ENCODE measurements at regions not wholly inside any gene's neighbourhood (a gene's known extent, or its start where the extent isn't known, plus 50 kb on each side); places are given as distances from the start of the nearest gene placed in this dataset.

DNA sequence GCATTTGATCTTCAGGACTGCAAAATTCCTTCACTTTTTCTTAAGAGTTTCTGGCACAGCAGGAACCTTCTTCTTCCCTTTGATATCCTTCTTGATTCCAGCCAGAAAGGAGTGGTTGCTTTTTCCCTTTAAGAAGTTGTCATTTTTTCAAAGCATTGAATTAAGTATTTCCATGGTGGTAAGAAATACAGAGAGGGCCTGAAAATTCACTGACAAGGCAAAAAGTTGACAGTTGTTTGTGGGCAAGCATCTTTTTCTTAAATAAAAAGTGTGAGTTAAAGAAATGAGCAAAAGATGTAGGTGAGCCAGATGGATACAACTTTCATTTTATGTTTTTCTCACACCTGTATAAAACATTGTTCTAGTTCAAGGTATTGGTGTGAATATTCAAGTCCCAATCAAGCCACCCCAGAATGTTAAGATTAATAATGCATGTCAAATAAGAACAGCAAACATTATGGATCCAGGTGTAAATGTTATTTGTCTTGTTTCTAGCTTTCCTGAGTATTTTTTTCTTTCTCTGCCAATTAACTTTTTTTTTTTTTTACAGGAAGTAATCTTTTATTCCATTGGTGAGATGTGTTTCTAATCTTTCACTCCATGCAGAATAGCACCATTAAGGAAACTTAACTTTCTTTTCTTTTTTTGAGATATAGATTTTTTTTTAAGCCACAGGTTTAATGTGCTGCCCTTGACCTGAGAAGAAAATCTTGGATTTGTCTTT is 334.3 kb upstream of the SEMA3A start:
- H3K27ac ChIP-seq = no peak overlapping the region
- H3K27me3 ChIP-seq = no peaks in the 10 kb centered on the region
- H3K4me1 ChIP-seq = no peaks in the 10 kb centered on the region
- TF ChIP-seq, protein P1, sequence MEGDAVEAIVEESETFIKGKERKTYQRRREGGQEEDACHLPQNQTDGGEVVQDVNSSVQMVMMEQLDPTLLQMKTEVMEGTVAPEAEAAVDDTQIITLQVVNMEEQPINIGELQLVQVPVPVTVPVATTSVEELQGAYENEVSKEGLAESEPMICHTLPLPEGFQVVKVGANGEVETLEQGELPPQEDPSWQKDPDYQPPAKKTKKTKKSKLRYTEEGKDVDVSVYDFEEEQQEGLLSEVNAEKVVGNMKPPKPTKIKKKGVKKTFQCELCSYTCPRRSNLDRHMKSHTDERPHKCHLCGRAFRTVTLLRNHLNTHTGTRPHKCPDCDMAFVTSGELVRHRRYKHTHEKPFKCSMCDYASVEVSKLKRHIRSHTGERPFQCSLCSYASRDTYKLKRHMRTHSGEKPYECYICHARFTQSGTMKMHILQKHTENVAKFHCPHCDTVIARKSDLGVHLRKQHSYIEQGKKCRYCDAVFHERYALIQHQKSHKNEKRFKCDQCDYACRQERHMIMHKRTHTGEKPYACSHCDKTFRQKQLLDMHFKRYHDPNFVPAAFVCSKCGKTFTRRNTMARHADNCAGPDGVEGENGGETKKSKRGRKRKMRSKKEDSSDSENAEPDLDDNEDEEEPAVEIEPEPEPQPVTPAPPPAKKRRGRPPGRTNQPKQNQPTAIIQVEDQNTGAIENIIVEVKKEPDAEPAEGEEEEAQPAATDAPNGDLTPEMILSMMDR (IDR thresholded peaks at IDR 0.05) = no peak
- no peak for TF ChIP-seq POLR2A (IDR thresholded peaks at IDR 0.05)
- no peak overlapping the region for H3K4me3 ChIP-seq (replicated peaks in 1 of 3)
- intact Hi-C loops (cut with DNase I) = no loop called here
- no peak for DNase-seq
- no peaks in the 10 kb centered on the region for H3K9me3 ChIP-seq
- H3K36me3 ChIP-seq = no peaks in the 10 kb centered on the region

DNA sequence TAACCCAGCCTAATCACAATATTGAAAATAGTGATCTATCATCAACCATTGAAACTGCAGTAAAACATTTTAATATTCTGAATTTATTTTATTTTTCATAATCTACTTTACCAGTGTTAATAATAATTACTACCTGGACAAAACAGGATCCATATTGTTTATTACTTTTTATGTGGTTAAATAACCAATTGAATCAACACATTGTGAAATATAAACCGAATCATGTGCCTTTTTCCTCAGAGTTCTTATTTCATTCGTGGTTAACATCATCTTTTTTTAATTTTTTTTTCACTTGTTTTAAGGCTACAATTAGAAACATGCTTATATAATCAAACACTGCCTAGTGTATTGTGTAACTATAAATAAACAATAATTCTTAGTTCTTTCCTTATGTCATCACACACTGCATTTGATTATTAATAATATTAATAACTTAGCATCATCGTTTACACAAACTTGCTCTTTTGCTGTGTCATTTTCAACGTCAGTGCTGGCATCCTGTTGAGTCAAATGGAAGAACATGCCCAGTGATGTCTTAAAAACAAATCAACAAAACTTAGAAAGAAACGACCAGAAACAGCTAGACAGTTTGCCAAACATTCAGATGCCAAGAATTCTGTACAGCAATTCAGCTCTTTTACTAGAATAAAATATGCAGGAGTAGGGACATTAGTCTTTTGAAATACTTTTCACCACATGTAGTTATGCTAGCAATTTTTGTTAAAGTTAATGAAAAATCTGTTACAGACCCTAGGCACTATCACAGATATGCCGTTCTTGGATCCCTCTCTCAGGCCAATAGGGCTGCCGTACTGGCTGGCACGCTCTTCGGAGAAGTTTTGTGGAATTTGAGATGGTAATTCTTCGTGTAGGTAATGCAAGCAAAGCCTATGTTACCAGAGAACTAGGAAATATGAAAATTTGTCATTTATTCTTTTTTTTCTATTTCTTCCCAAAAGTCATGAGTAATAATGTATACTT is 330.4 kb upstream of the SEMA3A start:
- no peaks in the 10 kb centered on the region for H3K9me3 ChIP-seq
- 74% methylated on average over 10 of the region's 10 CpGs for WGBS, 2 donors
- no peaks in the 10 kb centered on the region for H3K4me1 ChIP-seq
- H3K27me3 ChIP-seq = no peaks in the 10 kb centered on the region
- H3K4me3 ChIP-seq (replicated peaks in 1 of 3) = no peak overlapping the region
- no peak overlapping the region for H3K27ac ChIP-seq
- intact Hi-C loops (cut with DNase I) = no loop called here
- DNase-seq = no peak
- no peak for TF ChIP-seq POLR2A (IDR thresholded peaks at IDR 0.05)
- no peaks in the 10 kb centered on the region for H3K36me3 ChIP-seq

DNA sequence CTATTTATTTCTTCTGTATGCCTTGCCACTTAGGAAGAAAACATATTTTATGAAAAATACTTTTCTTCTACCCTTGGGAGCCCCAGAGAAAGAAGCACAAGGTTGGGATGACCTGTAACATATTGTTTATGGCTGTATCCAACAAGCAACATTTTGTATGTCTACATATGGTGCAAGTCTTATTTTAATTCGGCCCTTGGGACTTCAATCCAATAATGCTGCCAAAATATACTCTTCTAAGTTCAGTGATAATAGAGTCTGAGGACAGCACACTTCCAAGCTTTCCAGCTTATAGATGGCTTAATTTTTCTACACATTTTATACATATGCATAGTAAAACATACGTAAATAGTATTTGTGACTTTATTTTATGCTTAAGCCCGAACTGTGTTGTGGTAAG is 318.5 kb upstream of the SEMA3A start:
- no peaks in the 10 kb centered on the region for H3K36me3 ChIP-seq
- intact Hi-C loops (cut with DNase I) = no loop called here
- DNase-seq = no peak
- no peak overlapping the region for H3K27ac ChIP-seq
- WGBS, 2 donors = 82 to 85% methylated on average over 3 of the region's 3 CpGs
- H3K4me1 ChIP-seq = no peaks in the 10 kb centered on the region
- H3K4me3 ChIP-seq (replicated peaks in 1 of 3) = no peak overlapping the region
- TF ChIP-seq, protein P1 (IDR thresholded peaks at IDR 0.05) = no peak
- no peak for TF ChIP-seq POLR2A (IDR thresholded peaks at IDR 0.05)
- no peaks in the 10 kb centered on the region for H3K9me3 ChIP-seq
- H3K27me3 ChIP-seq = no peaks in the 10 kb centered on the region

DNA sequence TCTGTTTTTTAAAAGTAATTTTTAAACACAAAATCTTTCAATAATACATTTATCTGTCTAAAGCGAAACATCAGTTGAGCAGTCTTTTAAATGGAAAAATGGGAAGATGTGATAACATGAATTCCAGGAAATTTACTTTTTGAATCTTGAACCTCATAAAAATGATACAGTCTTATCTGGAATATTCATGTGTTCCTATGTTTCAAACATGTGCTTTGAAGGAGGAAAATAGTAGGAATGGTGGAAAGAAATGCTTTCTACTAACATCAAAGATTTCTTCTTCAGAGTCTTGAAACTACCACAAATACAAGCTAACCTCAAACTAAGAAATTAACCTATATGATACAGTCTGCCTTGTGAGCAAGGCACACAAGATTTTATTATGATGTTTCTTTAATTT is 317.5 kb upstream of the SEMA3A start:
- H3K4me3 ChIP-seq (replicated peaks in 1 of 3) = no peak overlapping the region
- no peak for DNase-seq
- intact Hi-C loops (cut with DNase I) = no loop called here
- no peaks in the 10 kb centered on the region for H3K36me3 ChIP-seq
- H3K27me3 ChIP-seq = no peaks in the 10 kb centered on the region
- no peak for TF ChIP-seq POLR2A (IDR thresholded peaks at IDR 0.05)
- TF ChIP-seq, protein P1 (IDR thresholded peaks at IDR 0.05) = no peak
- H3K27ac ChIP-seq = no peak overlapping the region
- 96 to 99% methylated on average over 1 of the region's 1 CpG for WGBS, 2 donors
- no peaks in the 10 kb centered on the region for H3K9me3 ChIP-seq
- H3K4me1 ChIP-seq = no peaks in the 10 kb centered on the region

DNA sequence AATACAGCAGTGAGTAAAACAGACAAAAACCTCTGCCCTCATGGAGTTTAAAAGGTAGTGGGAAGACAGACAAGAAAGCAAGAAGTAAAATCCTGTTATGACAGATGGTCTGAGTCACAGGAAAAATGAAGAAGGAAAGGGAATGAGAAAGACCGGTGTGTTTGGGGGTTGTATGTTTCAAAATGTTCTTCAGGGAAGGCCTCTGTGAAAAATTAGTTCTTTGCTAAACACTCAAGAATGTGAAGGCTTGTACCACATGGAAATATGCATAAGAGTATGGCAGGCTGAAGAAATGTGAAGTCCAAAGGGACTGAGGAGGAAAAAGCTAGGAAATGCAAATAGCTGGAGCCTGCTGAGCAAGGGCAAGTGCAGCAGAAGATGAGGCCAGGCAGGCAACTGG is 315.9 kb upstream of the SEMA3A start:
- no peak overlapping the region for H3K27ac ChIP-seq
- TF ChIP-seq POLR2A (IDR thresholded peaks at IDR 0.05) = no peak
- TF ChIP-seq, protein P1 (IDR thresholded peaks at IDR 0.05) = no peak
- no peaks in the 10 kb centered on the region for H3K4me1 ChIP-seq
- no peaks in the 10 kb centered on the region for H3K9me3 ChIP-seq
- H3K4me3 ChIP-seq (replicated peaks in 1 of 3) = no peak overlapping the region
- intact Hi-C loops (cut with DNase I) = no loop called here
- no peak for DNase-seq
- WGBS, 2 donors = 73 to 77% methylated on average over 1 of the region's 1 CpG
- H3K36me3 ChIP-seq = no peaks in the 10 kb centered on the region
- no peaks in the 10 kb centered on the region for H3K27me3 ChIP-seq

Measured in thyroid gland (tissue), 4 donors.